Large intestine (tissue), 3 donors: ENCODE measurements at regions not wholly inside any gene's neighbourhood (a gene's known extent, or its start where the extent isn't known, plus 50 kb on each side); places are given as distances from the start of the nearest gene placed in this dataset.

ENCODE experiments used
- DNase-seq, 2 donors: peaks; one replicate each; pipeline versions ENCODE4 v3.0.0 to v3.0.0-alpha.2; 2013
- H3K27ac ChIP-seq: one replicate; pipeline ENCODE4 v1.5.1; 2013; ENCODE audit warnings: low read length
- H3K27me3 ChIP-seq: 2 replicates; pipeline ENCODE4 v1.6.1; 2013; ENCODE audit warnings: low read length; ENCODE audit not compliant: control insufficient read depth, insufficient read depth
- H3K36me3 ChIP-seq: 2 replicates; pipeline ENCODE4 v1.6.1; 2013; ENCODE audit warnings: low read length; ENCODE audit not compliant: control insufficient read depth, insufficient read depth
- H3K4me1 ChIP-seq: one replicate; pipeline ENCODE4 v1.6.1; 2013; ENCODE audit warnings: low read length; ENCODE audit not compliant: control insufficient read depth, insufficient read depth
- H3K4me3 ChIP-seq: one replicate; pipeline ENCODE4 v1.5.1; 2013; ENCODE audit warnings: low read length
- H3K9me3 ChIP-seq: one replicate; pipeline ENCODE4 v1.6.1; 2013; ENCODE audit warnings: mild to moderate bottlenecking, low read depth, low read length, moderate library complexity; ENCODE audit not compliant: control insufficient read depth
- WGBS: methylation state at CpG from one replicate; pipeline ENCODE4 v1.1.5; 2013; ENCODE audit warnings: low lambda C conversion rate; ENCODE audit not compliant: insufficient coverage; 5-methylcytosine and 5-hydroxymethylcytosine counted together

GRCh38 chr17:13311306-13311705 is 290.4 kb downstream of the HS3ST3A1 start:
- WGBS, result no CpG with 5 or more reads among the region's 1 CpG
- H3K27ac ChIP-seq, result no peak overlapping the region
- no peaks in the 10 kb centered on the region for H3K36me3 ChIP-seq
- H3K4me3 ChIP-seq, result no peak overlapping the region
- peaks cover 2% of the 10 kb centered on the region for H3K27me3 ChIP-seq
- H3K4me1 ChIP-seq, result no peaks in the 10 kb centered on the region
- DNase-seq, result no peak
- H3K9me3 ChIP-seq, result no peaks in the 10 kb centered on the region

- DNase-seq, result no peak
- peaks cover 2% of the 10 kb centered on the region for H3K27me3 ChIP-seq
- no CpG with 5 or more reads among the region's 2 CpGs for WGBS
- H3K27ac ChIP-seq, result no peak overlapping the region
- no peaks in the 10 kb centered on the region for H3K9me3 ChIP-seq
- H3K4me3 ChIP-seq, result no peak overlapping the region
- no peaks in the 10 kb centered on the region for H3K4me1 ChIP-seq
- no peaks in the 10 kb centered on the region for H3K36me3 ChIP-seq
These were observed 290.9 kb downstream of the HS3ST3A1 start for GRCh38 chr17:13310858-13311257.

GRCh38 chr17:13306310-13306962 is 288.6 kb upstream of the ELAC2 start:
- H3K27me3 ChIP-seq, result peaks cover 2% of the 10 kb centered on the region
- no peaks in the 10 kb centered on the region for H3K9me3 ChIP-seq
- no peak overlapping the region for H3K4me3 ChIP-seq
- no peak overlapping the region for H3K27ac ChIP-seq
- H3K4me1 ChIP-seq, result peaks cover 8% of the 10 kb centered on the region
- 78% methylated on average over 6 of the region's 13 CpGs for WGBS
- no peaks in the 10 kb centered on the region for H3K36me3 ChIP-seq
- DNase-seq, result peak; percentile 7 to 28

- Histone ChIP-seq H3K4me1 (peaks cover 8% of the 10 kb centered on the region), H3K27me3 (peaks cover 2% of the 10 kb centered on the region), H3K4me3 (no peak overlapping the region), H3K9me3 (no peaks in the 10 kb centered on the region), H3K36me3 (no peaks in the 10 kb centered on the region), H3K27ac (no peak overlapping the region)
- WGBS, result no CpG with 5 or more reads among the region's 4 CpGs
- DNase-seq, result no peak
These were observed 285.2 kb upstream of the ELAC2 start for GRCh38 chr17:13302983-13303382.

- H3K27me3 ChIP-seq, result peaks cover 2% of the 10 kb centered on the region
- H3K4me1 ChIP-seq, result peaks cover 8% of the 10 kb centered on the region
- WGBS, result no CpG with 5 or more reads among the region's 3 CpGs
- H3K27ac ChIP-seq, result no peak overlapping the region
- no peak for DNase-seq
- H3K4me3 ChIP-seq, result no peak overlapping the region
- no peaks in the 10 kb centered on the region for H3K36me3 ChIP-seq
- no peaks in the 10 kb centered on the region for H3K9me3 ChIP-seq
These were observed 284.6 kb upstream of the ELAC2 start for GRCh38 chr17:13302419-13302818.

GRCh38 chr17:13297183-13297582 is 279.4 kb upstream of the ELAC2 start:
- H3K9me3 ChIP-seq, result no peaks in the 10 kb centered on the region
- H3K4me3 ChIP-seq, result no peak overlapping the region
- 0% methylated on average over 1 of the region's 3 CpGs for WGBS
- H3K4me1 ChIP-seq, result no peaks in the 10 kb centered on the region
- no peak overlapping the region for H3K27ac ChIP-seq
- no peaks in the 10 kb centered on the region for H3K27me3 ChIP-seq
- H3K36me3 ChIP-seq, result no peaks in the 10 kb centered on the region
- peak; percentile 48 to 75 for DNase-seq

GRCh38 chr17:13293421-13293820 is 275.6 kb upstream of the ELAC2 start:
- Histone ChIP-seq H3K4me3 (no peak overlapping the region), H3K4me1 (no peaks in the 10 kb centered on the region), H3K9me3 (no peaks in the 10 kb centered on the region), H3K36me3 (no peaks in the 10 kb centered on the region), H3K27ac (no peak overlapping the region), H3K27me3 (no peaks in the 10 kb centered on the region)
- DNase-seq, result no peak

GRCh38 chr17:13292291-13292690 is 274.5 kb upstream of the ELAC2 start:
- Histone ChIP-seq H3K27me3 (no peaks in the 10 kb centered on the region), H3K9me3 (no peaks in the 10 kb centered on the region), H3K4me1 (no peaks in the 10 kb centered on the region), H3K36me3 (no peaks in the 10 kb centered on the region), H3K4me3 (no peak overlapping the region), H3K27ac (no peak overlapping the region)
- DNase-seq, result no peak
- WGBS, result 87% methylated on average over 6 of the region's 10 CpGs

GRCh38 chr17:13288248-13288647 is 270.4 kb upstream of the ELAC2 start:
- no peak overlapping the region for H3K27ac ChIP-seq
- no peaks in the 10 kb centered on the region for H3K36me3 ChIP-seq
- no peaks in the 10 kb centered on the region for H3K4me1 ChIP-seq
- H3K27me3 ChIP-seq, result no peaks in the 10 kb centered on the region
- H3K9me3 ChIP-seq, result no peaks in the 10 kb centered on the region
- WGBS, result 80% methylated on average over 1 of the region's 4 CpGs
- H3K4me3 ChIP-seq, result no peak overlapping the region
- DNase-seq, result no peak

GRCh38 chr17:13287226-13287625 is 269.4 kb upstream of the ELAC2 start:
- H3K36me3 ChIP-seq, result no peaks in the 10 kb centered on the region
- no peak overlapping the region for H3K27ac ChIP-seq
- no peaks in the 10 kb centered on the region for H3K9me3 ChIP-seq
- no peaks in the 10 kb centered on the region for H3K4me1 ChIP-seq
- no peak overlapping the region for H3K4me3 ChIP-seq
- no peak for DNase-seq
- H3K27me3 ChIP-seq, result no peaks in the 10 kb centered on the region
- WGBS, result 100% methylated on average over 1 of the region's 6 CpGs

- 40% methylated on average over 1 of the region's 1 CpG for WGBS
- Histone ChIP-seq H3K36me3 (no peaks in the 10 kb centered on the region), H3K9me3 (no peaks in the 10 kb centered on the region), H3K27me3 (no peaks in the 10 kb centered on the region), H3K27ac (no peak overlapping the region), H3K4me1 (no peaks in the 10 kb centered on the region), H3K4me3 (no peak overlapping the region)
- no peak for DNase-seq
These were observed 265.8 kb upstream of the ELAC2 start for GRCh38 chr17:13283606-13284005.
